ENCODE measurements at regions not wholly inside any gene's neighbourhood (a gene's known extent, or its start where the extent isn't known, plus 50 kb on each side); places are given as distances from the start of the nearest gene placed in this dataset.
"Not testable (repeated sequence)": the region's sequence is repeated elsewhere in the genome, so short reads cannot be mapped to it uniquely, and the experiment has no call there.

- no peak for DNase-seq
Observed at GRCh38 chr3:127412578-127413317, 124.9 kb upstream of the PRR20G start.

- not testable (repeated sequence) for DNase-seq
Observed at GRCh38 chr3:127411875-127412274, 124.0 kb upstream of the PRR20G start.

GRCh38 chr3:127411083-127411727, 123.4 kb upstream of the PRR20G start:
- DNase-seq = no peak

- no peak for DNase-seq
Observed at GRCh38 chr3:127410678-127411077, 122.8 kb upstream of the PRR20G start.

GRCh38 chr3:127410137-127410488, 122.3 kb upstream of the PRR20G start:
- DNase-seq = no peak

- DNase-seq = no peak
Observed at GRCh38 chr3:127409421-127410136, 121.7 kb upstream of the PRR20G start.

GRCh38 chr3:127408684-127409420, 121.0 kb upstream of the PRR20G start:
- DNase-seq = no peak

GRCh38 chr3:127408022-127408683, 120.3 kb upstream of the PRR20G start:
- DNase-seq = no peak

GRCh38 chr3:127407026-127407939, 119.4 kb upstream of the PRR20G start:
- no peak for DNase-seq

- no peak for DNase-seq
Observed at GRCh38 chr3:127406309-127407025, 118.6 kb upstream of the PRR20G start.

GRCh38 chr3:127405791-127406190, 117.9 kb upstream of the PRR20G start:
- no peak for DNase-seq

- DNase-seq = no peak
Observed at GRCh38 chr3:127405010-127405598, 117.3 kb upstream of the PRR20G start.

- no peak for DNase-seq
Observed at GRCh38 chr3:127404221-127405009, 116.6 kb upstream of the PRR20G start.

GRCh38 chr3:127403795-127404194, 115.9 kb upstream of the PRR20G start:
- no peak for DNase-seq

- no peak for DNase-seq
Observed at GRCh38 chr3:127399154-127399553, 111.3 kb upstream of the PRR20G start.

- no peak for DNase-seq
Observed at GRCh38 chr3:127396473-127396872, 108.6 kb upstream of the PRR20G start.

- DNase-seq = no peak
Observed at GRCh38 chr3:127395663-127396355, 108.0 kb upstream of the PRR20G start.

- DNase-seq = no peak
Observed at GRCh38 chr3:127394984-127395662, 107.3 kb upstream of the PRR20G start.
